ENCODE measurements at regions not wholly inside any gene's neighbourhood (a gene's known extent, or its start where the extent isn't known, plus 50 kb on each side); places are given as distances from the start of the nearest gene placed in this dataset.

GRCh38 chr9:20095430-20096092 is 306.7 kb upstream of the SLC24A2 start:
- Histone ChIP-seq H3K4me3 (ENCODE audit: low read length) (no peak overlapping the region), H3K27ac (ENCODE audit: low read length) (no peak overlapping the region), H3K9ac (ENCODE audit: low read length) (no peak overlapping the region), H3K27me3 (ENCODE audit: low read length) (no peaks in the 10 kb centered on the region), H3K4me1 (ENCODE audit: low read length) (no peaks in the 10 kb centered on the region), H2AFZ (ENCODE audit: low read length) (no peak overlapping the region), H3K79me2 (ENCODE audit: low read length) (no peaks in the 10 kb centered on the region), H3K9me3 (ENCODE audit: low read length) (no peaks in the 10 kb centered on the region), H3K36me3 (ENCODE audit: insufficient read depth, low read length) (no peaks in the 10 kb centered on the region), H4K20me1 (ENCODE audit: insufficient read depth, low read depth, low read length) (no peaks in the 10 kb centered on the region), H3K4me2 (ENCODE audit: low read depth, low read length, poor library complexity, severe bottlenecking) (no peak overlapping the region), H3K9me2 (replicated peaks; ENCODE audit: insufficient read depth, low read length) (no peaks in the 10 kb centered on the region)
- no peak for DNase-seq

GRCh38 chr9:20092561-20092960 is 303.7 kb upstream of the SLC24A2 start:
- no peaks in the 10 kb centered on the region for H3K4me1 ChIP-seq (ENCODE audit: low read length)
- no peak for DNase-seq
- H2AFZ ChIP-seq (ENCODE audit: low read length), result no peak overlapping the region
- no peaks in the 10 kb centered on the region for H4K20me1 ChIP-seq (ENCODE audit: insufficient read depth, low read depth, low read length)
- no peak overlapping the region for H3K4me2 ChIP-seq (ENCODE audit: low read depth, low read length, poor library complexity, severe bottlenecking)
- H3K27ac ChIP-seq (ENCODE audit: low read length), result no peak overlapping the region
- no peak overlapping the region for H3K4me3 ChIP-seq (ENCODE audit: low read length)
- no peaks in the 10 kb centered on the region for H3K79me2 ChIP-seq (ENCODE audit: low read length)
- no peaks in the 10 kb centered on the region for H3K9me2 ChIP-seq (replicated peaks; ENCODE audit: insufficient read depth, low read length)
- H3K27me3 ChIP-seq (ENCODE audit: low read length), result no peaks in the 10 kb centered on the region
- H3K9ac ChIP-seq (ENCODE audit: low read length), result no peak overlapping the region
- H3K36me3 ChIP-seq (ENCODE audit: insufficient read depth, low read length), result no peaks in the 10 kb centered on the region
- no peaks in the 10 kb centered on the region for H3K9me3 ChIP-seq (ENCODE audit: low read length)

DNA sequence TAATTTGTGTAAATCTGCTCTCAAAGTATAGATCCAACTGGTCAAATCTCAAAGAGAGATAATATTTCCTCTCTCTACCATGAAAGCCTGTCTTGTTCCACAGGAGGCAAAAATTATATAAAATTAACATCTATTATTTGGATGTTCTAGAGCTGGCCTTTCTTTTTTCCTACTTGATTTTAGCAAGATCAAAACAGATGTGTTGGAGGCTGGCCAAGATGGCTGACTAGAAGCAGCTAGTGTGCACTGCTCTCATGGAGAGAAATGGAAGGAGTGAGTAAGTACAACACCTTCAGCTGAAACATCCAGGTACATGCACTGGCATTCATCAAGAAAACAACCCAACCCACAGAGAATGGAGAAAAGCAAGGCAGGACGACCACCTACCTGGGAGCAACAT is 298.6 kb upstream of the SLC24A2 start:
- Histone ChIP-seq H4K20me1 (ENCODE audit: insufficient read depth, low read depth, low read length) (no peaks in the 10 kb centered on the region), H3K9ac (ENCODE audit: low read length) (no peak overlapping the region), H3K36me3 (ENCODE audit: insufficient read depth, low read length) (no peaks in the 10 kb centered on the region), H3K27me3 (ENCODE audit: low read length) (no peaks in the 10 kb centered on the region), H3K4me2 (ENCODE audit: low read depth, low read length, poor library complexity, severe bottlenecking) (no peak overlapping the region), H3K4me3 (ENCODE audit: low read length) (no peak overlapping the region), H2AFZ (ENCODE audit: low read length) (no peak overlapping the region), H3K9me3 (ENCODE audit: low read length) (no peaks in the 10 kb centered on the region), H3K9me2 (replicated peaks; ENCODE audit: insufficient read depth, low read length) (no peaks in the 10 kb centered on the region), H3K27ac (ENCODE audit: low read length) (no peak overlapping the region), H3K79me2 (ENCODE audit: low read length) (no peaks in the 10 kb centered on the region), H3K4me1 (ENCODE audit: low read length) (no peaks in the 10 kb centered on the region)
- no peak for DNase-seq

DNA sequence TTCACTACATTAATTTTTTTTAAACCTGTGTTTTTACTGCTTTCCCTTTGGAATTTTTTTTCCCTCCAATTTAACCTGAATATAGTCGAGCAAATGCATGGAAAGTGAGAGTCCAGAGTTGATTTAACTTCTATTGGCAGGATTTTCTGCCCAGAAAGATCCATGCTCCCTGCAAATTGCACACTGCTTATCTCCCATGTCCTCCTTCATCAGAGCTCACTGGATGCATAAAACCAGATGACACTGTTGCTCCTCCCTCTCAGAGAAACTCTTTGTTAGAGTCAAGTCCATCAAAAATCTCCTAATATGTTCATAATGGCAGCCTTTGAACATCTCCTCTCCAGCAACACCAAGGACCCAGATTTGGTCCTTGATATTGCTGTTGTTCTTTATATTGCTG is 297.0 kb upstream of the SLC24A2 start:
- no peak overlapping the region for H3K4me3 ChIP-seq (ENCODE audit: low read length)
- H3K79me2 ChIP-seq (ENCODE audit: low read length), result no peaks in the 10 kb centered on the region
- no peaks in the 10 kb centered on the region for H3K9me2 ChIP-seq (replicated peaks; ENCODE audit: insufficient read depth, low read length)
- H3K27ac ChIP-seq (ENCODE audit: low read length), result no peak overlapping the region
- H3K9me3 ChIP-seq (ENCODE audit: low read length), result no peaks in the 10 kb centered on the region
- H4K20me1 ChIP-seq (ENCODE audit: insufficient read depth, low read depth, low read length), result no peaks in the 10 kb centered on the region
- H3K9ac ChIP-seq (ENCODE audit: low read length), result no peak overlapping the region
- no peaks in the 10 kb centered on the region for H3K36me3 ChIP-seq (ENCODE audit: insufficient read depth, low read length)
- no peaks in the 10 kb centered on the region for H3K27me3 ChIP-seq (ENCODE audit: low read length)
- DNase-seq, result no peak
- no peaks in the 10 kb centered on the region for H3K4me1 ChIP-seq (ENCODE audit: low read length)
- H3K4me2 ChIP-seq (ENCODE audit: low read depth, low read length, poor library complexity, severe bottlenecking), result no peak overlapping the region
- no peak overlapping the region for H2AFZ ChIP-seq (ENCODE audit: low read length)

- H3K9me3 ChIP-seq (ENCODE audit: low read length), result no peaks in the 10 kb centered on the region
- DNase-seq, result no peak
- no peak overlapping the region for H3K4me2 ChIP-seq (ENCODE audit: low read depth, low read length, poor library complexity, severe bottlenecking)
- H3K27me3 ChIP-seq (ENCODE audit: low read length), result no peaks in the 10 kb centered on the region
- no peaks in the 10 kb centered on the region for H3K4me1 ChIP-seq (ENCODE audit: low read length)
- no peaks in the 10 kb centered on the region for H3K36me3 ChIP-seq (ENCODE audit: insufficient read depth, low read length)
- no peak overlapping the region for H3K9ac ChIP-seq (ENCODE audit: low read length)
- H4K20me1 ChIP-seq (ENCODE audit: insufficient read depth, low read depth, low read length), result no peaks in the 10 kb centered on the region
- H3K9me2 ChIP-seq (replicated peaks; ENCODE audit: insufficient read depth, low read length), result no peaks in the 10 kb centered on the region
- H3K79me2 ChIP-seq (ENCODE audit: low read length), result no peaks in the 10 kb centered on the region
- no peak overlapping the region for H3K27ac ChIP-seq (ENCODE audit: low read length)
- no peak overlapping the region for H2AFZ ChIP-seq (ENCODE audit: low read length)
- H3K4me3 ChIP-seq (ENCODE audit: low read length), result no peak overlapping the region
Measured at GRCh38 chr9:20084125-20084524, 295.3 kb upstream of the SLC24A2 start.

- no peak for DNase-seq
- no peaks in the 10 kb centered on the region for H3K9me2 ChIP-seq (replicated peaks; ENCODE audit: insufficient read depth, low read length)
- no peak overlapping the region for H3K27ac ChIP-seq (ENCODE audit: low read length)
- H3K9me3 ChIP-seq (ENCODE audit: low read length), result no peaks in the 10 kb centered on the region
- no peak overlapping the region for H2AFZ ChIP-seq (ENCODE audit: low read length)
- H3K27me3 ChIP-seq (ENCODE audit: low read length), result no peaks in the 10 kb centered on the region
- no peaks in the 10 kb centered on the region for H3K4me1 ChIP-seq (ENCODE audit: low read length)
- H3K4me3 ChIP-seq (ENCODE audit: low read length), result no peak overlapping the region
- H4K20me1 ChIP-seq (ENCODE audit: insufficient read depth, low read depth, low read length), result no peaks in the 10 kb centered on the region
- no peak overlapping the region for H3K4me2 ChIP-seq (ENCODE audit: low read depth, low read length, poor library complexity, severe bottlenecking)
- H3K9ac ChIP-seq (ENCODE audit: low read length), result no peak overlapping the region
- no peaks in the 10 kb centered on the region for H3K36me3 ChIP-seq (ENCODE audit: insufficient read depth, low read length)
- no peaks in the 10 kb centered on the region for H3K79me2 ChIP-seq (ENCODE audit: low read length)
Measured at GRCh38 chr9:20083390-20083789, 294.6 kb upstream of the SLC24A2 start.

DNA sequence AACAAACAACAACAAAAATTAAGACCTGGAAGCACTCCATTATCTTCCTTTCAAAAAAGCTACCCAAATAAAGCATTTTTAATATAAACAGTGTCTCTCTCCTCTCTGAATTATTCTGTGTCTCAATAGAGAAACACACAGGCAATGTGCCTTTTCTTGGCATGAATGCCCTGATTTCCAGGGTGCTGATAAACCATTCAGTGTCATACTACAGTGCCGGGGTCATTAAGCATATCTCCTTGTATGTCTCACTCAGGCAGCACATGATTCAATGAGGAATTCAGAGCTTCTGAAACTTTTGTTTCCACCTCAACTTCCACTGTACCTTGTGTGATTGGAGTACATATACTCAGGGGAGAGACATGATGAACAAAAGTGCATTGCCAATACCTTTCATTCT is 294.0 kb upstream of the SLC24A2 start:
- Histone ChIP-seq H3K4me1 (ENCODE audit: low read length) (no peaks in the 10 kb centered on the region), H3K27ac (ENCODE audit: low read length) (no peak overlapping the region), H3K9me3 (ENCODE audit: low read length) (no peaks in the 10 kb centered on the region), H4K20me1 (ENCODE audit: insufficient read depth, low read depth, low read length) (no peaks in the 10 kb centered on the region), H2AFZ (ENCODE audit: low read length) (no peak overlapping the region), H3K9me2 (replicated peaks; ENCODE audit: insufficient read depth, low read length) (no peaks in the 10 kb centered on the region), H3K4me2 (ENCODE audit: low read depth, low read length, poor library complexity, severe bottlenecking) (no peak overlapping the region), H3K9ac (ENCODE audit: low read length) (no peak overlapping the region), H3K36me3 (ENCODE audit: insufficient read depth, low read length) (no peaks in the 10 kb centered on the region), H3K4me3 (ENCODE audit: low read length) (no peak overlapping the region), H3K27me3 (ENCODE audit: low read length) (no peaks in the 10 kb centered on the region), H3K79me2 (ENCODE audit: low read length) (no peaks in the 10 kb centered on the region)
- no peak for DNase-seq

GRCh38 chr9:20082406-20082805 is 293.6 kb upstream of the SLC24A2 start:
- Histone ChIP-seq H3K9me2 (replicated peaks; ENCODE audit: insufficient read depth, low read length) (no peaks in the 10 kb centered on the region), H3K9me3 (ENCODE audit: low read length) (no peaks in the 10 kb centered on the region), H3K36me3 (ENCODE audit: insufficient read depth, low read length) (no peaks in the 10 kb centered on the region), H3K27me3 (ENCODE audit: low read length) (no peaks in the 10 kb centered on the region), H3K4me1 (ENCODE audit: low read length) (no peaks in the 10 kb centered on the region), H3K4me2 (ENCODE audit: low read depth, low read length, poor library complexity, severe bottlenecking) (no peak overlapping the region), H4K20me1 (ENCODE audit: insufficient read depth, low read depth, low read length) (no peaks in the 10 kb centered on the region), H3K79me2 (ENCODE audit: low read length) (no peaks in the 10 kb centered on the region), H2AFZ (ENCODE audit: low read length) (no peak overlapping the region), H3K4me3 (ENCODE audit: low read length) (no peak overlapping the region), H3K9ac (ENCODE audit: low read length) (no peak overlapping the region), H3K27ac (ENCODE audit: low read length) (no peak overlapping the region)
- DNase-seq, result no peak

GRCh38 chr9:20078246-20078645 is 289.4 kb upstream of the SLC24A2 start:
- Histone ChIP-seq H3K4me2 (ENCODE audit: low read depth, low read length, poor library complexity, severe bottlenecking) (no peak overlapping the region), H3K4me3 (ENCODE audit: low read length) (no peak overlapping the region), H3K27ac (ENCODE audit: low read length) (no peak overlapping the region), H3K36me3 (ENCODE audit: insufficient read depth, low read length) (no peaks in the 10 kb centered on the region), H3K79me2 (ENCODE audit: low read length) (no peaks in the 10 kb centered on the region), H3K9me3 (ENCODE audit: low read length) (no peaks in the 10 kb centered on the region), H3K9me2 (replicated peaks; ENCODE audit: insufficient read depth, low read length) (no peaks in the 10 kb centered on the region), H3K9ac (ENCODE audit: low read length) (no peak overlapping the region), H4K20me1 (ENCODE audit: insufficient read depth, low read depth, low read length) (no peaks in the 10 kb centered on the region), H3K27me3 (ENCODE audit: low read length) (no peaks in the 10 kb centered on the region), H2AFZ (ENCODE audit: low read length) (no peak overlapping the region), H3K4me1 (ENCODE audit: low read length) (no peaks in the 10 kb centered on the region)
- DNase-seq, result no peak
